Neural cell (in vitro differentiated cells): ENCODE measurements at regions not wholly inside any gene's neighbourhood (a gene's known extent, or its start where the extent isn't known, plus 50 kb on each side); places are given as distances from the start of the nearest gene placed in this dataset.

ENCODE experiments used
- EZH2 ChIP-seq: fragments of 200-600, 300-800 bp; shearing (Covaris generic), sonication (generic); IDR thresholded peaks from 2 replicates; pipeline ENCODE4 v1.6.1; 2014; ENCODE audit warnings: antibody characterized with exemption, low read length, borderline replicate concordance, mild to moderate bottlenecking; ENCODE audit not compliant: insufficient read depth, poor library complexity, severe bottlenecking
- RAD21 ChIP-seq: fragments of 450-650 bp; conservative IDR thresholded peaks from 2 replicates; pipeline ENCODE4 v1.6.1; 2014; ENCODE audit warnings: antibody characterized with exemption, mild to moderate bottlenecking, moderate library complexity
- REST ChIP-seq: IDR thresholded peaks from 2 replicates; pipeline ENCODE4 v1.6.1; 2012; ENCODE audit warnings: borderline replicate concordance
- TF ChIP-seq, protein P1 (sequence below): fragments of 450-650 bp; IDR thresholded peaks from 2 replicates; pipeline ENCODE4 v1.5.1; 2014; ENCODE audit warnings: antibody characterized with exemption, mild to moderate bottlenecking, moderate library complexity; ENCODE audit not compliant: poor library complexity, severe bottlenecking

DNA sequence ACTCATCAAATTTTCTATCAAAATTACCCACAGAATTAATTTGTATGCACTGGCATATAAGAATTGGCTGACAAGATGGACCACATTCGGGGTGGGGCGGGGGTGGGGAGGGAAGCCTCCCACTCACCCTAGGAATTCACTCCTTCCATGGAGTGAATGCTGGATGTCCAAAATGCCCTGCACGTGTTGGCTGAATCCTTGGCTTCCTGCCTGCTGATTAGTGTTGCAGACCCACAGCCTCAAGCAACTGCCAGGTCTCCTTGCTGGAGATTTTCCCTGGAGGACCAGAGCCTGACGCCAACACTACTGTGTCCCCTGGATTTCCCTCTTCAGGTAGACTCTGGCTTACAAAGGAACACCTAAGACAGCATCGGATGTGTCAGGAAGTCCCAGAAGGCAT is 575.7 kb upstream of the CDH11 start:
- TF ChIP-seq, protein P1, sequence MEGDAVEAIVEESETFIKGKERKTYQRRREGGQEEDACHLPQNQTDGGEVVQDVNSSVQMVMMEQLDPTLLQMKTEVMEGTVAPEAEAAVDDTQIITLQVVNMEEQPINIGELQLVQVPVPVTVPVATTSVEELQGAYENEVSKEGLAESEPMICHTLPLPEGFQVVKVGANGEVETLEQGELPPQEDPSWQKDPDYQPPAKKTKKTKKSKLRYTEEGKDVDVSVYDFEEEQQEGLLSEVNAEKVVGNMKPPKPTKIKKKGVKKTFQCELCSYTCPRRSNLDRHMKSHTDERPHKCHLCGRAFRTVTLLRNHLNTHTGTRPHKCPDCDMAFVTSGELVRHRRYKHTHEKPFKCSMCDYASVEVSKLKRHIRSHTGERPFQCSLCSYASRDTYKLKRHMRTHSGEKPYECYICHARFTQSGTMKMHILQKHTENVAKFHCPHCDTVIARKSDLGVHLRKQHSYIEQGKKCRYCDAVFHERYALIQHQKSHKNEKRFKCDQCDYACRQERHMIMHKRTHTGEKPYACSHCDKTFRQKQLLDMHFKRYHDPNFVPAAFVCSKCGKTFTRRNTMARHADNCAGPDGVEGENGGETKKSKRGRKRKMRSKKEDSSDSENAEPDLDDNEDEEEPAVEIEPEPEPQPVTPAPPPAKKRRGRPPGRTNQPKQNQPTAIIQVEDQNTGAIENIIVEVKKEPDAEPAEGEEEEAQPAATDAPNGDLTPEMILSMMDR, result no peak
- TF ChIP-seq RAD21, result no peak
- no peak for TF ChIP-seq EZH2
- TF ChIP-seq REST, result no peak
